Loucy (cell line): ENCODE measurements at regions not wholly inside any gene's neighbourhood (a gene's known extent, or its start where the extent isn't known, plus 50 kb on each side); places are given as distances from the start of the nearest gene placed in this dataset.

Source experiments
- H2AFZ ChIP-seq: fragments of 200-600 bp; sonication (generic); 2 replicates; pipeline ENCODE4 v1.6.0; 2016; ENCODE audit warnings: antibody characterized with exemption, mild to moderate bottlenecking, low read length, moderate library complexity
- H3F3A ChIP-seq: fragments of 200-600 bp; 2 replicates; pipeline ENCODE4 v1.6.0; 2016; ENCODE audit warnings: antibody characterized with exemption, low read depth, mild to moderate bottlenecking
- H3K27me3 ChIP-seq: fragments of 200-600 bp; sonication (generic); 2 replicates; pipeline ENCODE4 v1.6.1; 2014; ENCODE audit warnings: low read length, mild to moderate bottlenecking; ENCODE audit not compliant: insufficient read depth, poor library complexity, severe bottlenecking
- H3K36me3 ChIP-seq: fragments of 200-600 bp; sonication (generic); 2 replicates; pipeline ENCODE4 v1.6.1; 2016; ENCODE audit warnings: low read length; ENCODE audit not compliant: insufficient read depth
- H3K4me1 ChIP-seq: fragments of 200-600 bp; sonication (generic); 2 replicates; pipeline ENCODE4 v1.5.1; 2014; ENCODE audit warnings: low read length, mild to moderate bottlenecking; ENCODE audit not compliant: insufficient read depth, poor library complexity, severe bottlenecking
- H3K4me2 ChIP-seq: fragments of 200-600 bp; sonication (generic); 2 replicates; pipeline ENCODE4 v1.6.0; 2014; ENCODE audit warnings: antibody characterized with exemption, low read length, low read depth, mild to moderate bottlenecking; ENCODE audit not compliant: poor library complexity, severe bottlenecking
- H3K4me3 ChIP-seq: fragments of 200-600 bp; sonication (generic); 2 replicates; pipeline ENCODE4 v1.5.1; 2014; ENCODE audit warnings: low read length, mild to moderate bottlenecking, mixed read lengths; ENCODE audit not compliant: poor library complexity, severe bottlenecking
- H3K79me2 ChIP-seq: fragments of 200-600 bp; sonication (generic); 2 replicates; pipeline ENCODE4 v1.6.1; 2014; ENCODE audit warnings: low read length; ENCODE audit not compliant: insufficient read depth
- H3K9ac ChIP-seq: fragments of 200-600 bp; sonication (generic); 2 replicates; pipeline ENCODE4 v1.6.0; 2014; ENCODE audit warnings: mild to moderate bottlenecking, low read depth, low read length, moderate library complexity; ENCODE audit not compliant: poor library complexity, severe bottlenecking
- H3K9me2 ChIP-seq: fragments of 200-600 bp; sonication (generic); replicated peaks from 2 replicates; pipeline ENCODE4 v1.6.1; 2016; ENCODE audit warnings: low read depth, low read length, mixed read lengths
- H3K9me3 ChIP-seq: fragments of 200-600 bp; sonication (generic); 2 replicates; pipeline ENCODE4 v1.6.1; 2014; ENCODE audit warnings: mild to moderate bottlenecking, antibody characterized with exemption, low read length, low read depth; ENCODE audit not compliant: insufficient read depth
- H4K20me1 ChIP-seq: fragments of 200-600 bp; sonication (generic); 2 replicates; pipeline ENCODE4 v1.6.0; 2014; ENCODE audit warnings: antibody characterized with exemption, low read length, mild to moderate bottlenecking; ENCODE audit not compliant: insufficient read depth, poor library complexity, severe bottlenecking
- CTCF ChIP-seq: fragments of 200-600 bp; sonication (generic); conservative IDR thresholded peaks from 2 replicates; pipeline ENCODE4 v1.5.1; 2014; ENCODE audit warnings: mild to moderate bottlenecking, antibody characterized with exemption, low read length
- EZH2phosphoT487 ChIP-seq: fragments of 200-600 bp; IDR thresholded peaks from 2 replicates; pipeline ENCODE4 v1.6.1; 2018; ENCODE audit warnings: antibody characterized with exemption, mild to moderate bottlenecking, moderate library complexity, borderline replicate concordance

- Histone ChIP-seq H3K27me3 (no peaks in the 10 kb centered on the region), H4K20me1 (no peaks in the 10 kb centered on the region), H3K4me1 (no peaks in the 10 kb centered on the region), H3K9ac (no peak overlapping the region), H3F3A (no peaks in the 10 kb centered on the region), H3K9me2 (no peaks in the 10 kb centered on the region), H3K4me2 (no peak overlapping the region), H3K79me2 (no peaks in the 10 kb centered on the region), H3K36me3 (no peaks in the 10 kb centered on the region), H3K4me3 (no peak overlapping the region), H3K9me3 (peaks cover 4% of the 10 kb centered on the region; the same call in 1 of the 2 replicates), H2AFZ (no peak overlapping the region)
- no peak for TF ChIP-seq EZH2phosphoT487
- TF ChIP-seq CTCF, result no peak
Measured at GRCh38 chr4:187799735-187800134, 195.8 kb upstream of the ZFP42 start.

GRCh38 chr4:187811591-187811990 is 184.0 kb upstream of the ZFP42 start:
- Histone ChIP-seq H3K4me3 (no peak overlapping the region), H4K20me1 (no peaks in the 10 kb centered on the region), H3K79me2 (no peaks in the 10 kb centered on the region), H3K4me2 (no peak overlapping the region), H3K27me3 (no peaks in the 10 kb centered on the region), H3K36me3 (no peaks in the 10 kb centered on the region), H3K9me2 (no peaks in the 10 kb centered on the region), H3K9me3 (0 out of 2 replicates have a peak, but pooled peaks cover 3% of the 10 kb centered on the region), H3K4me1 (no peaks in the 10 kb centered on the region), H3F3A (no peaks in the 10 kb centered on the region), H2AFZ (no peak overlapping the region), H3K9ac (no peak overlapping the region)
- TF ChIP-seq CTCF, result no peak

GRCh38 chr4:187814737-187815465 is 180.7 kb upstream of the ZFP42 start:
- H3K79me2 ChIP-seq, result no peaks in the 10 kb centered on the region
- no peaks in the 10 kb centered on the region for H3K36me3 ChIP-seq
- no peak overlapping the region for H3K4me3 ChIP-seq
- H2AFZ ChIP-seq, result no peak overlapping the region
- H3K9me2 ChIP-seq, result no peaks in the 10 kb centered on the region
- H3F3A ChIP-seq, result no peaks in the 10 kb centered on the region
- TF ChIP-seq EZH2phosphoT487 (no peak), CTCF (no peak)
- no peaks in the 10 kb centered on the region for H3K4me1 ChIP-seq
- no peaks in the 10 kb centered on the region for H3K27me3 ChIP-seq
- H4K20me1 ChIP-seq, result no peaks in the 10 kb centered on the region
- no peaks in the 10 kb centered on the region for H3K9me3 ChIP-seq
- no peak overlapping the region for H3K4me2 ChIP-seq
- H3K9ac ChIP-seq, result no peak overlapping the region
